ENCODE measurements at regions not wholly inside any gene's neighbourhood (a gene's known extent, or its start where the extent isn't known, plus 50 kb on each side); places are given as distances from the start of the nearest gene placed in this dataset.

GRCh38 chr6:148617530-148617929, 129.3 kb upstream of the UST start:
- H3K27me3 ChIP-seq (ENCODE audit: low read length) = no peaks in the 10 kb centered on the region
- no peak overlapping the region for H3K4me2 ChIP-seq (ENCODE audit: low read depth, low read length, poor library complexity, severe bottlenecking)
- TF ChIP-seq CTCF (IDR thresholded peaks at IDR 0.05; ENCODE audit: insufficient read depth, low read length, poor library complexity, severe bottlenecking) (no peak), EZH2phosphoT487 (conservative IDR thresholded peaks at IDR 0.05; ENCODE audit: low read length) (no peak)
- H2AFZ ChIP-seq (ENCODE audit: low read depth, low read length, severe bottlenecking) = no peak overlapping the region
- no peaks in the 10 kb centered on the region for H3F3A ChIP-seq (ENCODE audit: insufficient read depth)
- no peak overlapping the region for H3K9ac ChIP-seq (ENCODE audit: low read length)
- H4K20me1 ChIP-seq (ENCODE audit: low read depth, low read length) = no peaks in the 10 kb centered on the region
- no peak overlapping the region for H3K27ac ChIP-seq (ENCODE audit: low read depth, low read length)
- H3K36me3 ChIP-seq (ENCODE audit: low read length) = no peaks in the 10 kb centered on the region
- no peaks in the 10 kb centered on the region for H3K79me2 ChIP-seq (ENCODE audit: insufficient read depth, low read length)
- no peaks in the 10 kb centered on the region for H3K9me2 ChIP-seq (replicated peaks; ENCODE audit: insufficient read depth, low read length)
- H3K4me3 ChIP-seq (ENCODE audit: insufficient read depth, low read length, poor library complexity, severe bottlenecking) = no peak overlapping the region
- H3K9me3 ChIP-seq (ENCODE audit: insufficient read depth, low read length) = no peaks in the 10 kb centered on the region

- Histone ChIP-seq H3K4me2 (ENCODE audit: low read depth, low read length, poor library complexity, severe bottlenecking) (no peak overlapping the region), H3K79me2 (ENCODE audit: insufficient read depth, low read length) (no peaks in the 10 kb centered on the region), H3K4me3 (ENCODE audit: insufficient read depth, low read length, poor library complexity, severe bottlenecking) (no peak overlapping the region), H3K36me3 (ENCODE audit: low read length) (no peaks in the 10 kb centered on the region), H2AFZ (ENCODE audit: low read depth, low read length, severe bottlenecking) (no peak overlapping the region), H3K27ac (ENCODE audit: low read depth, low read length) (no peak overlapping the region), H3K9me3 (ENCODE audit: insufficient read depth, low read length) (no peaks in the 10 kb centered on the region), H3F3A (ENCODE audit: insufficient read depth) (no peaks in the 10 kb centered on the region), H4K20me1 (ENCODE audit: low read depth, low read length) (no peaks in the 10 kb centered on the region), H3K9me2 (replicated peaks; ENCODE audit: insufficient read depth, low read length) (no peaks in the 10 kb centered on the region), H3K27me3 (ENCODE audit: low read length) (no peaks in the 10 kb centered on the region), H3K9ac (ENCODE audit: low read length) (no peak overlapping the region)
- TF ChIP-seq EZH2phosphoT487 (conservative IDR thresholded peaks at IDR 0.05; ENCODE audit: low read length) (no peak), CTCF (IDR thresholded peaks at IDR 0.05; ENCODE audit: insufficient read depth, low read length, poor library complexity, severe bottlenecking) (no peak)
Measured at GRCh38 chr6:148619891-148620290, 126.9 kb upstream of the UST start.

- H3K4me2 ChIP-seq (ENCODE audit: low read depth, low read length, poor library complexity, severe bottlenecking) = no peak overlapping the region
- H3K9me2 ChIP-seq (replicated peaks; ENCODE audit: insufficient read depth, low read length) = no peaks in the 10 kb centered on the region
- H3K79me2 ChIP-seq (ENCODE audit: insufficient read depth, low read length) = no peaks in the 10 kb centered on the region
- H3K27ac ChIP-seq (ENCODE audit: low read depth, low read length) = no peak overlapping the region
- no peak overlapping the region for H3K4me3 ChIP-seq (ENCODE audit: insufficient read depth, low read length, poor library complexity, severe bottlenecking)
- TF ChIP-seq EZH2phosphoT487 (conservative IDR thresholded peaks at IDR 0.05; ENCODE audit: low read length) = no peak
- TF ChIP-seq CTCF (IDR thresholded peaks at IDR 0.05; ENCODE audit: insufficient read depth, low read length, poor library complexity, severe bottlenecking) = no peak
- no peaks in the 10 kb centered on the region for H4K20me1 ChIP-seq (ENCODE audit: low read depth, low read length)
- no peaks in the 10 kb centered on the region for H3F3A ChIP-seq (ENCODE audit: insufficient read depth)
- H2AFZ ChIP-seq (ENCODE audit: low read depth, low read length, severe bottlenecking) = no peak overlapping the region
- no peaks in the 10 kb centered on the region for H3K9me3 ChIP-seq (ENCODE audit: insufficient read depth, low read length)
- no peaks in the 10 kb centered on the region for H3K36me3 ChIP-seq (ENCODE audit: low read length)
- no peaks in the 10 kb centered on the region for H3K27me3 ChIP-seq (ENCODE audit: low read length)
- H3K9ac ChIP-seq (ENCODE audit: low read length) = no peak overlapping the region
Measured at GRCh38 chr6:148620579-148621298, 126.1 kb upstream of the UST start.
